ENCODE measurements at regions not wholly inside any gene's neighbourhood (a gene's known extent, or its start where the extent isn't known, plus 50 kb on each side); places are given as distances from the start of the nearest gene placed in this dataset.

DNA sequence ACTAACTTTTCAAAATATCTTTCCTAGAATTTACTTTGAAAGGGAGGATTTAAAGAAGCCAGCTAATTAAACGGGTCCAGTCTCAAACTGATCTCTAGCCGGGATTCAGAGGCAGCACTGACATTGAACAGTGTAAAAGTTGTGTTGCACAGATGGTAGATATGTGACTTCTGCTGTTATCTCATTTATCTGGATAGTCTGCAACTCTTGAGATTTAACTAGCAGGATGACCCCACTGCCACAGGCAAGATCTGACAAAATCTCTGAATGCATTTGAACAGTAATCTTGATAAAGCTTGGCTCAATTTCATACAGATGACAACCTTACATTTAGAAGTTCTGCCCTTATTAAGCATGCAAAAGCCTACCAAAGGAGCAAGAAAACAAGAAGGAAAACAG is 138.0 kb upstream of the CPNE8 start:
- in situ Hi-C loops (cut with MboI; ENCODE audit: low pct_unique_long_range_greater_than_20kb, low sequenced_read_pairs, unreplicated experiment), result no loop called here
- DNase-seq (ENCODE audit: low spot score), result no peak
- TF ChIP-seq, protein P1, sequence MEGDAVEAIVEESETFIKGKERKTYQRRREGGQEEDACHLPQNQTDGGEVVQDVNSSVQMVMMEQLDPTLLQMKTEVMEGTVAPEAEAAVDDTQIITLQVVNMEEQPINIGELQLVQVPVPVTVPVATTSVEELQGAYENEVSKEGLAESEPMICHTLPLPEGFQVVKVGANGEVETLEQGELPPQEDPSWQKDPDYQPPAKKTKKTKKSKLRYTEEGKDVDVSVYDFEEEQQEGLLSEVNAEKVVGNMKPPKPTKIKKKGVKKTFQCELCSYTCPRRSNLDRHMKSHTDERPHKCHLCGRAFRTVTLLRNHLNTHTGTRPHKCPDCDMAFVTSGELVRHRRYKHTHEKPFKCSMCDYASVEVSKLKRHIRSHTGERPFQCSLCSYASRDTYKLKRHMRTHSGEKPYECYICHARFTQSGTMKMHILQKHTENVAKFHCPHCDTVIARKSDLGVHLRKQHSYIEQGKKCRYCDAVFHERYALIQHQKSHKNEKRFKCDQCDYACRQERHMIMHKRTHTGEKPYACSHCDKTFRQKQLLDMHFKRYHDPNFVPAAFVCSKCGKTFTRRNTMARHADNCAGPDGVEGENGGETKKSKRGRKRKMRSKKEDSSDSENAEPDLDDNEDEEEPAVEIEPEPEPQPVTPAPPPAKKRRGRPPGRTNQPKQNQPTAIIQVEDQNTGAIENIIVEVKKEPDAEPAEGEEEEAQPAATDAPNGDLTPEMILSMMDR (IDR thresholded peaks at IDR 0.05; ENCODE audit: extremely low read depth, insufficient read depth, missing control alignments), result no peak

DNA sequence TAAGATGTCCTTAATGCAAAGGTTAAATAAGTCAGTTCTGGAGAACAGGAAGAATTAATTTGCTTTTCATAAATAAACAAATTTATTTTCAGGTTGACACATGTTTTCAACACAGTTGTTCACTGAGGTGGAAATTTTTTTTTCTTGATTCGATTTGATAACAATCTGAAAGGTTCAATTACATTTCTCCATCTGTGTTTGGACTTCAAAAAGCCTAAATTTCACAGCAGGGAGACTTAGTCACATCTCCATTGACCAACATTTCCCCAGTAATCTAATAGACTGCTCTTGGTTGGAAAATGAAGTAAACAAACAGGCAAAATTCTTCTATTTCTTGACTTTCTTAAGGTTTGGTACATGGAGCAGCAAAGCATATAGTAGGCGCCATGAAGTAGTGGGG is 134.9 kb upstream of the CPNE8 start:
- in situ Hi-C loops (cut with MboI; ENCODE audit: low pct_unique_long_range_greater_than_20kb, low sequenced_read_pairs, unreplicated experiment), result no loop called here
- DNase-seq (ENCODE audit: low spot score), result no peak
- TF ChIP-seq, protein P1 (IDR thresholded peaks at IDR 0.05; ENCODE audit: extremely low read depth, insufficient read depth, missing control alignments), result no peak

DNA sequence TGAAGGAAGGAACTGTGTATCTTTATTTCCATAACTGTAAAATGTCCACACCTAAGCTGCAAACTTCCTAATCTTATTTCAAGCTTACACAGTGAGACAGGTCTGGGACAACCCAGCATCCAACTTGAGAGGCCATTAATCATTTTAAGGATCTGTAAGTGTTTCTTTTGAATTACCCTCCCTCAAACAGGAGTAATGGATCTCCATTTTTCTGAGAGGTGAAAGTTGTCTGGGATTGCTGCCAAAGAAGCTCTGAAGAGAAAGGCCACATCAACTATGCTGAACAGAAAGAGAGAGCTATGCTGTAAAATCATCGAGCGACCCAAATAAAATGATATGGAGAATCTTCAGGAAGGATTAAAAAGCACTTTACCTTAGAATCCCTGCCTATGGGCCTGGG is 131.7 kb upstream of the CPNE8 start:
- no peak for DNase-seq (ENCODE audit: low spot score)
- in situ Hi-C loops (cut with MboI; ENCODE audit: low pct_unique_long_range_greater_than_20kb, low sequenced_read_pairs, unreplicated experiment), result no loop called here

DNA sequence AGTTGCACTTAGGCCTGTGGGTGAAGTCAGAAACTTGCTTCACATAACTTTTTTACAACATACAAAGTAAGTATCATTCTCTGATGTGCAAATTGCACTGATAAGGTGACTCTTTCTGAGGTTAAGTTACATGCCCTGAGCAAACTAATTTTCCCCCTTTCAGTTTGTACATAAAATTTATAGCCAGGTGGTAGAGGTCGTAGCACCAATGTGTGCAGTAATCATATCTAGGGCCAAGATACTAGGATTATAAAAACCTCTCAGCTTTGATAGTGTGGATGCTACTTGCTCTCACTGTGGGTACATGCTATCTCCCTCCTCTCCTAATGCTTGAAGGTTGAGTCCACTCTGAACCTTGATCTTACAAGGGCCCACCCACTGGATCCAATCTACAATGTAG is 130.7 kb upstream of the CPNE8 start:
- TF ChIP-seq, protein P1 (IDR thresholded peaks at IDR 0.05; ENCODE audit: extremely low read depth, insufficient read depth, missing control alignments), result no peak
- no peak for DNase-seq (ENCODE audit: low spot score)
- in situ Hi-C loops (cut with MboI; ENCODE audit: low pct_unique_long_range_greater_than_20kb, low sequenced_read_pairs, unreplicated experiment), result no loop called here

More for the DNA sequence above, 131.7 kb upstream of the CPNE8 start:
- TF ChIP-seq, protein P1 (IDR thresholded peaks at IDR 0.05; ENCODE audit: extremely low read depth, insufficient read depth, missing control alignments), result no peak

DNA sequence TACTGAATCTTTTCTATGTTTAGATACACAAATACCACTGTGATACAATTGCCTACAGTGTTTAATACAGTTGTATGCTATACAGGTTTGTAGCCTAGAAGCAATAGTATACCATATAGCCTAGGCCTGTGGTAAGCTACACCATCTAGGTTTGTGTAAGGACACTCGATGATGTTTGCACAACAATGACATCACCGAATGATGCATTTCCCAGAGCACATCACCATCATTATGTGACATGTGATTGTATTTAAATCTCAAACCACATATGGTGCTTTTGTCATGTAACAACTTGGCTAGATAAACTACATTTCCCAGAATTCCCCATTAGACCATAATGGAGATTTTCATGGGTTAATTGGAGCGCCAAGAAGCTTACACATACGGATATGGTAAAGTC is 128.4 kb upstream of the CPNE8 start:
- DNase-seq (ENCODE audit: low spot score), result no peak
- TF ChIP-seq, protein P1 (IDR thresholded peaks at IDR 0.05; ENCODE audit: extremely low read depth, insufficient read depth, missing control alignments), result no peak
- in situ Hi-C loops (cut with MboI; ENCODE audit: low pct_unique_long_range_greater_than_20kb, low sequenced_read_pairs, unreplicated experiment), result no loop called here

DNA sequence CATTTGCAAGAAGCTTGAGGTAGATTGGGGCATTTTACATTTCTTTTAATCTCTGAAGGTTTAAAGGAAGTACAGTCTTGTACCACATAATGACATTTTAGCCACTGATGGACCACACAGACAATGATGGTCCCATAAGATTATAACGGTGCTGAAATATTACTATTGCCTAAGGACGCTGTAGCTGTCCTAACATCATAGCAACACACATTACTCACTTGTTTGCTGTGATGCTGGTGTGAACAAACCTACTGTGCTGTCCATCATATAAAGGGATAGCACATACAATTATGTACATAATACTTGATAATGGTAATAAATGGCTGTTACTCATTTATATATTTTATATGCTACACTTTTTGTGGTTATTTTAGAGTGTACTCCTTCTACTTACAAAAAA is 127.1 kb upstream of the CPNE8 start:
- in situ Hi-C loops (cut with MboI; ENCODE audit: low pct_unique_long_range_greater_than_20kb, low sequenced_read_pairs, unreplicated experiment), result no loop called here
- TF ChIP-seq, protein P1 (IDR thresholded peaks at IDR 0.05; ENCODE audit: extremely low read depth, insufficient read depth, missing control alignments), result no peak
- no peak for DNase-seq (ENCODE audit: low spot score)

DNA sequence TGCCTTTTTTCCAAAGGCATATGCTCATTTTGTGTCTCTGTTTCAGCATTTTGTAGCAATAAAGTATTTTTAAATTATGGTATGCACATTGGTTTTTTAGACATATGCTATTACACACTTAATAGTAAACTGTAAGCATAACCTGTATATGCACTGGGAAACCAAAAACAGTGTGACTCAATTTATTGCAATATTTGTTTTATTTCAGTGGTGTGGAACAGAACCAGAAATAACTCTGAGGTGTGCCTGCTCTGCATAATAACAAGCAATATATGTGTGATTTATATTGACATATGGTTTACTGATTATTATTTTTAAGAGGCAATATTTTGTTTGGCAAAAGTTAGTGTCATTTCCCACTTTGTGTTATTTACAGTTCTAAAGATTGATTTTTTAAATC is 126.6 kb upstream of the CPNE8 start:
- in situ Hi-C loops (cut with MboI; ENCODE audit: low pct_unique_long_range_greater_than_20kb, low sequenced_read_pairs, unreplicated experiment), result no loop called here
- TF ChIP-seq, protein P1 (IDR thresholded peaks at IDR 0.05; ENCODE audit: extremely low read depth, insufficient read depth, missing control alignments), result no peak
- no peak for DNase-seq (ENCODE audit: low spot score)

Measured in GM13977 (cell line).